Panc1 (cell line): ENCODE measurements at regions not wholly inside any gene's neighbourhood (a gene's known extent, or its start where the extent isn't known, plus 50 kb on each side); places are given as distances from the start of the nearest gene placed in this dataset.

ENCODE experiments used
- ATAC-seq: fragments of 200-7000 bp; cut with Tn5 transposase; 2 replicates; pipeline ENCODE4 v1.9.1; 2020; ENCODE audit warnings: mild to moderate bottlenecking, moderate library complexity
- BruUV-seq: library from RNA; stranded (reverse); fragments of 400-500 nt; replicated peaks from 2 replicates; lab custom pipeline; 2021; lab: Mats Ljungman, UMichigan
- CTCF ChIA-PET: fragments of 300-600 bp; sonication (Branson Sonifier 250); formaldehyde crosslinking; loops from one replicate; lab custom pipeline; 2022; ENCODE audit warnings: antibody characterized with exemption; lab: Charles Lee
- POLR2A ChIA-PET: fragments of 300-600 bp; sonication (Branson Sonifier 250); formaldehyde crosslinking; loops from one replicate; lab custom pipeline; 2022; ENCODE audit warnings: antibody characterized with exemption; lab: Charles Lee
- DNase-seq: peaks from one replicate; pipeline ENCODE4 v3.0.0-alpha.2; 2010; ENCODE audit warnings: low read depth, low spot score
- H3K27ac ChIP-seq: 2 replicates; pipeline ENCODE4 v1.5.1; 2011; ENCODE audit warnings: mild to moderate bottlenecking, low read length, inconsistent platforms
- H3K27me3 ChIP-seq: fragments of 200-500 bp; sonication (Bioruptor generic); 2 replicates; pipeline ENCODE4 v1.6.0; 2014; ENCODE audit warnings: low read length, inconsistent platforms; ENCODE audit not compliant: control insufficient read depth, insufficient read depth
- H3K36me3 ChIP-seq: fragments of 200-500 bp; sonication (Bioruptor generic); 2 replicates; pipeline ENCODE4 v1.5.1; 2014; ENCODE audit warnings: inconsistent platforms, mild to moderate bottlenecking, low read length, moderate library complexity; ENCODE audit not compliant: control insufficient read depth, insufficient read depth
- H3K4me1 ChIP-seq: 2 replicates; pipeline ENCODE4 v1.5.1; 2011; ENCODE audit warnings: inconsistent platforms, mild to moderate bottlenecking, low read length, moderate library complexity; ENCODE audit not compliant: control insufficient read depth, insufficient read depth
- H3K4me3 ChIP-seq, 2 experiments: 2 replicates each; pipeline ENCODE4 v1.5.1; 2011 to 2012; ENCODE audit warnings: low read depth in 2 of 2, low read length in 2 of 2, mild to moderate bottlenecking in 2 of 2, inconsistent platforms in 1 of 2, moderate library complexity in 1 of 2
- H3K9me3 ChIP-seq: fragments of 200-500 bp; sonication (Bioruptor generic); 2 replicates; pipeline ENCODE4 v1.5.1; 2014; ENCODE audit warnings: low read depth, mild to moderate bottlenecking, inconsistent platforms, low read length, moderate library complexity; ENCODE audit not compliant: control insufficient read depth, insufficient read depth
- CTCF ChIP-seq: fragments of 450-650 bp; IDR thresholded peaks from 2 replicates; pipeline ENCODE4 v1.5.1; 2017; ENCODE audit warnings: mild to moderate bottlenecking
- POLR2AphosphoS5 ChIP-seq: IDR thresholded peaks from 2 replicates; pipeline ENCODE4 v1.6.1; 2012; ENCODE audit warnings: mild to moderate bottlenecking, low read depth, low read length, moderate library complexity
- REST ChIP-seq, 2 experiments: IDR thresholded peaks; 2 replicates each; pipeline ENCODE4 v1.6.1; 2011 to 2012; ENCODE audit warnings: low read depth in 2 of 2, control low read depth in 1 of 2, low read length in 1 of 2, mild to moderate bottlenecking in 1 of 2, moderate library complexity in 1 of 2; ENCODE audit not compliant: insufficient read depth in 1 of 2
- SIN3A ChIP-seq: IDR thresholded peaks from 2 replicates; pipeline ENCODE4 v1.6.1; 2012; ENCODE audit warnings: low read depth, mild to moderate bottlenecking, low read length, moderate library complexity, borderline replicate concordance; ENCODE audit not compliant: insufficient read depth
- TCF7L2 ChIP-seq: IDR thresholded peaks from 2 replicates; pipeline ENCODE4 v1.6.1; 2011; ENCODE audit warnings: mild to moderate bottlenecking, low read depth, low read length, inconsistent platforms
- in situ Hi-C: cut with HindIII; loops from 2 replicates; pipeline ENCODE4 v1.10.0; 2016; ENCODE audit warnings: low sequenced_read_pairs, low pct_unique_long_range_greater_than_20kb
- intact Hi-C: fragments of 100-400 bp; cut with micrococcal nuclease; formaldehyde crosslinking; loops from one replicate; pipeline ENCODE4 v1.10.0; 2022; ENCODE audit not compliant: unreplicated experiment

DNA sequence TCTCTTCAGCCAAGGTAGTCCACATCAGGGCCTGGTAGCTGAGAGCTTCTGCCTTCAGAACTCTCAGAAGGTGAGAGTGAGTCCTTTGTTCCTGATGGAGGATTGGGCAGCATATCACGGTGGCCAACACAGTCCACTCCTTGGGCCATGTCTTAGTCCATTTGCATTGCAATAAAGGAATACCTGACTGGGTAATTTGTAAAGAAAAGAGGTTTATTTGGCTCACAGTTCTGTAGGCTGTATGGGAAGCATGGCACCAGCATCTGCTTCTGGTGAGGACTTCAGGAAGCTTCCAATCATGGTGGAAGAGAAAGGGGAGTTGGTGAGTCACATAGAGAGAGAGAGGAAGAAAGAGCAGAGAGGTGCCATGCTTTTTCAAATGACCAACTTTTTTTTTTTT is 98.8 kb downstream of the ADCYAP1 start:
- POLR2A ChIA-PET = no interaction called here
- in situ Hi-C loops (no loop called here), intact Hi-C loops (no loop called here)
- no peak overlapping the region for H3K27ac ChIP-seq
- CTCF ChIA-PET = no interaction called here
- no peaks in the 10 kb centered on the region for H3K4me1 ChIP-seq
- DNase-seq (no peak), ATAC-seq (no peak)
- H3K36me3 ChIP-seq = no peaks in the 10 kb centered on the region
- H3K9me3 ChIP-seq = no peaks in the 10 kb centered on the region
- TF ChIP-seq SIN3A = no peak
- no peak for TF ChIP-seq TCF7L2
- TF ChIP-seq REST (IDR thresholded peaks at IDR 0.05; ENCODE audit: insufficient read depth in 1 of 2, low read depth in 2 of 2, low read length in 1 of 2) = no peak
- TF ChIP-seq CTCF = no peak
- TF ChIP-seq POLR2AphosphoS5 = no peak
- H3K27me3 ChIP-seq = no peaks in the 10 kb centered on the region
- no TSS peak for BruUV-seq
- no peak overlapping the region for H3K4me3 ChIP-seq

GRCh38 chr18:1006304-1006703 is 101.6 kb downstream of the ADCYAP1 start:
- POLR2A ChIA-PET = no interaction called here
- Histone ChIP-seq H3K27me3 (no peaks in the 10 kb centered on the region), H3K4me3 (no peak overlapping the region), H3K4me1 (no peaks in the 10 kb centered on the region), H3K36me3 (no peaks in the 10 kb centered on the region), H3K27ac (no peak overlapping the region), H3K9me3 (no peaks in the 10 kb centered on the region)
- DNase-seq = no peak
- intact Hi-C loops = no loop called here
- no peak for ATAC-seq
- CTCF ChIA-PET = no interaction called here
- TF ChIP-seq SIN3A (no peak), TCF7L2 (no peak), REST (IDR thresholded peaks at IDR 0.05; ENCODE audit: insufficient read depth in 1 of 2, low read depth in 2 of 2, low read length in 1 of 2) (no peak), POLR2AphosphoS5 (no peak), CTCF (no peak)
- BruUV-seq = no TSS peak
- in situ Hi-C loops = no loop called here
